ENCODE measurements at regions not wholly inside any gene's neighbourhood (a gene's known extent, or its start where the extent isn't known, plus 50 kb on each side); places are given as distances from the start of the nearest gene placed in this dataset.

DNA sequence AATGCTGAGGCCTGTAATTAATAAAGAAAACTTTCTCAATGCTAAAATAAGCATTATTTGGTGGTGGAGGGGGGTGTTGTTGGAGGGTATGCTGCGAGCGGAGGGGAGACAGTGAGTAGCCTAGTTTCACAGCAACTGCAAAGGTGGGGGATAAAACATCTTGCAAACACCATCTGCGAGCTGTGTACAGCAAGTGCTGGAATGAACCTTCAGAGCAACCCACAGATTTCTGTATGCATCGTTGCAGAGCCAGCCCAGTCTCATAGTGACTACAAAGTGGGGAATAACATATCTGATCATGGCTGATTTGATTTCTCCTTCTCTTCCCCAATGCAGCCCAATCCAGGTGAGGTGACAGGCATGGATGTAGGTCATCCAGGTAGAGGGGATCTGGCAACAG is 80.7 kb upstream of the COG2 start:
- TF ChIP-seq, protein P1, sequence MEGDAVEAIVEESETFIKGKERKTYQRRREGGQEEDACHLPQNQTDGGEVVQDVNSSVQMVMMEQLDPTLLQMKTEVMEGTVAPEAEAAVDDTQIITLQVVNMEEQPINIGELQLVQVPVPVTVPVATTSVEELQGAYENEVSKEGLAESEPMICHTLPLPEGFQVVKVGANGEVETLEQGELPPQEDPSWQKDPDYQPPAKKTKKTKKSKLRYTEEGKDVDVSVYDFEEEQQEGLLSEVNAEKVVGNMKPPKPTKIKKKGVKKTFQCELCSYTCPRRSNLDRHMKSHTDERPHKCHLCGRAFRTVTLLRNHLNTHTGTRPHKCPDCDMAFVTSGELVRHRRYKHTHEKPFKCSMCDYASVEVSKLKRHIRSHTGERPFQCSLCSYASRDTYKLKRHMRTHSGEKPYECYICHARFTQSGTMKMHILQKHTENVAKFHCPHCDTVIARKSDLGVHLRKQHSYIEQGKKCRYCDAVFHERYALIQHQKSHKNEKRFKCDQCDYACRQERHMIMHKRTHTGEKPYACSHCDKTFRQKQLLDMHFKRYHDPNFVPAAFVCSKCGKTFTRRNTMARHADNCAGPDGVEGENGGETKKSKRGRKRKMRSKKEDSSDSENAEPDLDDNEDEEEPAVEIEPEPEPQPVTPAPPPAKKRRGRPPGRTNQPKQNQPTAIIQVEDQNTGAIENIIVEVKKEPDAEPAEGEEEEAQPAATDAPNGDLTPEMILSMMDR (conservative IDR thresholded peaks at IDR 0.05; ENCODE audit: low read length), result no peak
- TF ChIP-seq EZH2phosphoT487 (IDR thresholded peaks at IDR 0.05; ENCODE audit: borderline replicate concordance), result no peak

Data from Loucy (cell line).